ENCODE measurements at regions not wholly inside any gene's neighbourhood (a gene's known extent, or its start where the extent isn't known, plus 50 kb on each side); places are given as distances from the start of the nearest gene placed in this dataset.

DNA sequence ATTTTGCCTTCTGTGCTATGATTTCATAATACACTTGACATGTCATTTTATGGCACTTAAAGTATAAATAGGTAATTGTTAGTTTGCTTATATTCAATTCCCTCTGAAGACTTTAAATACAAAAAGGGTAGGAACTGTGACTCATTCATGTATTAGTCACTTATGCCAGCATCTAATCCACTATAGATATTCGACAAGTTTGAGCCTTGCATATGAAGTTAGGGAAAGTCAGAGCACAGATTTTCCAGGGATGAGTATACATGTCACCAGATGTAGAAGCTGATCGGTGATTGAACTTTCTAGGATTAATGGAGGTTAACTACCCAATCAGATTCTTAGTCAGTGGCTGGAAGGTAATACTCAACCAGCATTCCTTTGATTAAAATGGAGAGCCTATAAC lies 1321.5 kb downstream of the XPNPEP1 start:
- no peaks in the 10 kb centered on the region for H3K36me3 ChIP-seq (ENCODE audit: control insufficient read depth, insufficient read depth, low read length)
- H3K4me2 ChIP-seq (ENCODE audit: low read depth, low read length) = no peak overlapping the region
- DNase-seq = no peak
- no peak overlapping the region for H3K9ac ChIP-seq (ENCODE audit: low read depth, low read length)
- no peaks in the 10 kb centered on the region for H4K20me1 ChIP-seq (ENCODE audit: insufficient read depth, low read length)
- POLR2A ChIA-PET (ENCODE audit: unreplicated experiment) = no interaction called here
- no peak overlapping the region for H2BK5ac ChIP-seq (ENCODE audit: low read depth, low read length, poor library complexity, severe bottlenecking)
- dilution Hi-C loops (cut with HindIII; ENCODE audit: low sequenced_read_pairs, unreplicated experiment) (no loop called here), intact Hi-C loops (cut with micrococcal nuclease) (no loop called here), in situ Hi-C loops (cut with MboI; ENCODE audit: low sequenced_read_pairs) (no loop called here)
- no peak overlapping the region for H4K91ac ChIP-seq (ENCODE audit: insufficient read depth, low read depth, low read length)
- H3K9me1 ChIP-seq (ENCODE audit: insufficient read depth, low read length) = no peaks in the 10 kb centered on the region
- no peak overlapping the region for H2BK20ac ChIP-seq (ENCODE audit: low read depth, low read length)
- H2AFZ ChIP-seq (replicated peaks; ENCODE audit: low read length, poor library complexity) = no peak overlapping the region
- no TSS peak for BruUV-seq (replicated peaks)
- H3K27ac ChIP-seq (ENCODE audit: insufficient read depth, low read length) = no peak overlapping the region
- H3K14ac ChIP-seq (replicated peaks; ENCODE audit: low read depth, low read length) = no peak overlapping the region
- peaks cover 2% of the 10 kb centered on the region; the same call in 1 of the 2 replicates for H3K9me3 ChIP-seq (ENCODE audit: control insufficient read depth, insufficient read depth, low read length)
- H3K4ac ChIP-seq (ENCODE audit: low read depth, low read length) = no peak overlapping the region
- H2BK120ac ChIP-seq (ENCODE audit: low read depth, low read length) = no peak overlapping the region
- no peak overlapping the region for H2BK15ac ChIP-seq (ENCODE audit: low read depth, low read length)
- ATAC-seq (ENCODE audit: low read depth) = no peak
- no peak overlapping the region for H3K56ac ChIP-seq (ENCODE audit: extremely low read depth, insufficient read depth, low read length)
- H4K5ac ChIP-seq (ENCODE audit: low read depth, low read length) = no peak overlapping the region
- TF ChIP-seq MAZ (IDR thresholded peaks at IDR 0.05; ENCODE audit: borderline replicate concordance, low read depth, low read length) (no peak), CEBPB (IDR thresholded peaks at IDR 0.05; ENCODE audit: low read depth, low read length) (no peak), RFX5 (IDR thresholded peaks at IDR 0.05; ENCODE audit: low read depth, low read length) (no peak), RCOR1 (IDR thresholded peaks at IDR 0.05; ENCODE audit: insufficient replicate concordance, low read length) (no peak), MAFK (IDR thresholded peaks at IDR 0.05; ENCODE audit: low read depth, low read length) (no peak), POLR2A (IDR thresholded peaks at IDR 0.05; ENCODE audit: low read depth, low read length) (no peak), MXI1 (IDR thresholded peaks at IDR 0.05; ENCODE audit: borderline replicate concordance, low read depth, low read length) (no peak), ELK1 (IDR thresholded peaks at IDR 0.05; ENCODE audit: borderline replicate concordance, low read depth, low read length) (no peak), SMC3 (IDR thresholded peaks at IDR 0.05; ENCODE audit: low read depth, low read length) (no peak), CHD1 (IDR thresholded peaks at IDR 0.05; ENCODE audit: low read depth, low read length) (no peak), NFE2L2 (IDR thresholded peaks at IDR 0.05; ENCODE audit: low read depth, low read length) (no peak), BHLHE40 (IDR thresholded peaks at IDR 0.05; ENCODE audit: low read depth, low read length) (no peak), RAD21 (IDR thresholded peaks at IDR 0.05; ENCODE audit: low read length) (no peak), FOS (IDR thresholded peaks at IDR 0.05; ENCODE audit: low read depth, low read length) (no peak)
- TF ChIP-seq, protein P1, sequence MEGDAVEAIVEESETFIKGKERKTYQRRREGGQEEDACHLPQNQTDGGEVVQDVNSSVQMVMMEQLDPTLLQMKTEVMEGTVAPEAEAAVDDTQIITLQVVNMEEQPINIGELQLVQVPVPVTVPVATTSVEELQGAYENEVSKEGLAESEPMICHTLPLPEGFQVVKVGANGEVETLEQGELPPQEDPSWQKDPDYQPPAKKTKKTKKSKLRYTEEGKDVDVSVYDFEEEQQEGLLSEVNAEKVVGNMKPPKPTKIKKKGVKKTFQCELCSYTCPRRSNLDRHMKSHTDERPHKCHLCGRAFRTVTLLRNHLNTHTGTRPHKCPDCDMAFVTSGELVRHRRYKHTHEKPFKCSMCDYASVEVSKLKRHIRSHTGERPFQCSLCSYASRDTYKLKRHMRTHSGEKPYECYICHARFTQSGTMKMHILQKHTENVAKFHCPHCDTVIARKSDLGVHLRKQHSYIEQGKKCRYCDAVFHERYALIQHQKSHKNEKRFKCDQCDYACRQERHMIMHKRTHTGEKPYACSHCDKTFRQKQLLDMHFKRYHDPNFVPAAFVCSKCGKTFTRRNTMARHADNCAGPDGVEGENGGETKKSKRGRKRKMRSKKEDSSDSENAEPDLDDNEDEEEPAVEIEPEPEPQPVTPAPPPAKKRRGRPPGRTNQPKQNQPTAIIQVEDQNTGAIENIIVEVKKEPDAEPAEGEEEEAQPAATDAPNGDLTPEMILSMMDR (conservative IDR thresholded peaks at IDR 0.05; ENCODE audit: low read depth, low read length) = no peak
- TF ChIP-seq, protein P2, sequence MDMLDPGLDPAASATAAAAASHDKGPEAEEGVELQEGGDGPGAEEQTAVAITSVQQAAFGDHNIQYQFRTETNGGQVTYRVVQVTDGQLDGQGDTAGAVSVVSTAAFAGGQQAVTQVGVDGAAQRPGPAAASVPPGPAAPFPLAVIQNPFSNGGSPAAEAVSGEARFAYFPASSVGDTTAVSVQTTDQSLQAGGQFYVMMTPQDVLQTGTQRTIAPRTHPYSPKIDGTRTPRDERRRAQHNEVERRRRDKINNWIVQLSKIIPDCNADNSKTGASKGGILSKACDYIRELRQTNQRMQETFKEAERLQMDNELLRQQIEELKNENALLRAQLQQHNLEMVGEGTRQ (IDR thresholded peaks at IDR 0.05; ENCODE audit: low read depth, low read length) = no peak
- WGBS, 2 experiments (ENCODE audit: extremely low coverage in 2 of 2, insufficient read length in 1 of 2) = no CpG with 5 or more reads among the region's 2 CpGs
- no peaks in the 10 kb centered on the region for H3K27me3 ChIP-seq (ENCODE audit: control insufficient read depth, insufficient read depth, low read length)
- H3K4me3 ChIP-seq (ENCODE audit: insufficient read depth, low read depth, low read length) = no peak overlapping the region
- CTCF ChIA-PET = no interaction called here
- no peak overlapping the region for H4K8ac ChIP-seq (ENCODE audit: low read depth in 2 of 2, low read length in 2 of 2)
- H2AK9ac ChIP-seq (replicated peaks; ENCODE audit: low read depth, low read length, poor library complexity) = no peak overlapping the region
- H3K4me1 ChIP-seq (ENCODE audit: control insufficient read depth, insufficient read depth, low read length) = no peaks in the 10 kb centered on the region
- H3K23ac ChIP-seq (ENCODE audit: low read depth, low read length) = no peak overlapping the region
- H3K79me1 ChIP-seq (ENCODE audit: low read depth in 1 of 2, low read length in 2 of 2) = no peaks in the 10 kb centered on the region
- no peak overlapping the region for H3K18ac ChIP-seq (ENCODE audit: low read depth, low read length)
- H2AK5ac ChIP-seq (ENCODE audit: low read depth, low read length) = no peak overlapping the region

All from IMR-90 (cell line).